ENCODE measurements at regions not wholly inside any gene's neighbourhood (a gene's known extent, or its start where the extent isn't known, plus 50 kb on each side); places are given as distances from the start of the nearest gene placed in this dataset.

GRCh38 chr16:85446951-85447692 lies 166.0 kb upstream of the GSE1 start (continued):
- TF ChIP-seq ZNF574 (CRISPR knock-in tag; IDR thresholded peaks at IDR 0.05) (no peak), ZNF7 (CRISPR knock-in tag; IDR thresholded peaks at IDR 0.05) (no peak), ZNF563 (CRISPR knock-in tag; IDR thresholded peaks at IDR 0.05) (0 out of 2 replicates have a peak, but pooled peaks have one; percentile 29), NRL (CRISPR knock-in tag; IDR thresholded peaks at IDR 0.05; ENCODE audit: borderline replicate concordance) (peak; percentile 8; the same call in 1 of the 2 replicates), ZNF713 (CRISPR knock-in tag; IDR thresholded peaks at IDR 0.05) (no peak), MYNN (CRISPR knock-in tag; IDR thresholded peaks at IDR 0.05; ENCODE audit: low read depth) (no peak), ZNF567 (CRISPR knock-in tag; IDR thresholded peaks at IDR 0.05; ENCODE audit: borderline replicate concordance) (0 out of 2 replicates have a peak, but pooled peaks have one; percentile 53), IKZF1 (IDR thresholded peaks at IDR 0.05) (no peak), PRPF4 (IDR thresholded peaks at IDR 0.05; ENCODE audit: low read depth, low read length, poor library complexity, severe bottlenecking) (no peak), NR2C2 (CRISPR knock-in tag; IDR thresholded peaks at IDR 0.05; ENCODE audit: borderline replicate concordance) (peak; percentile 78), ZNF670 (CRISPR knock-in tag; IDR thresholded peaks at IDR 0.05; ENCODE audit: borderline replicate concordance) (no peak), FIP1L1 (IDR thresholded peaks at IDR 0.05; ENCODE audit: borderline replicate concordance, insufficient read depth, low read depth, low read length) (no peak), CBFB (CRISPR knock-in tag; IDR thresholded peaks at IDR 0.05) (no peak), ZBTB4 (CRISPR knock-in tag; IDR thresholded peaks at IDR 0.05; ENCODE audit: borderline replicate concordance) (0 out of 2 replicates have a peak, but pooled peaks have one; percentile 79), SOX6 (IDR thresholded peaks at IDR 0.05) (no peak), SOX6 (CRISPR knock-in tag; IDR thresholded peaks at IDR 0.05) (peak; percentile 47), TEAD3 (CRISPR knock-in tag; optimal IDR thresholded peaks at IDR 0.05; ENCODE audit: borderline replicate concordance) (peak; percentile 85), PHF21A (CRISPR knock-in tag; IDR thresholded peaks at IDR 0.05) (peak; percentile 64; the same call in 1 of the 2 replicates), ZFP41 (CRISPR knock-in tag; IDR thresholded peaks at IDR 0.05; ENCODE audit: borderline replicate concordance) (peak; percentile 75; the same call in 1 of the 2 replicates), THAP8 (CRISPR knock-in tag; IDR thresholded peaks at IDR 0.05; ENCODE audit: borderline replicate concordance) (no peak), ATF7 (IDR thresholded peaks at IDR 0.05) (no peak), ATF7 (CRISPR knock-in tag; IDR thresholded peaks at IDR 0.05) (0 out of 2 replicates have a peak, but pooled peaks have one; percentile 25), SIX4 (CRISPR knock-in tag; IDR thresholded peaks at IDR 0.05) (no peak), XBP1 (CRISPR knock-in tag; IDR thresholded peaks at IDR 0.05) (no peak), ATF7-NPFF (CRISPR knock-in tag; IDR thresholded peaks at IDR 0.05; ENCODE audit: low read depth) (0 out of 2 replicates have a peak, but pooled peaks have one; percentile 39)
